Non-pigmented ciliary epithelial cell (primary cell): ENCODE measurements at regions not wholly inside any gene's neighbourhood (a gene's known extent, or its start where the extent isn't known, plus 50 kb on each side); places are given as distances from the start of the nearest gene placed in this dataset.
"Not testable (repeated sequence)": the region's sequence is repeated elsewhere in the genome, so short reads cannot be mapped to it uniquely, and the experiment has no call there.

ENCODE experiments used
- DNase-seq: peaks from one replicate; pipeline ENCODE4 v3.0.0-alpha.2; 2010; ENCODE audit warnings: low read depth

DNA sequence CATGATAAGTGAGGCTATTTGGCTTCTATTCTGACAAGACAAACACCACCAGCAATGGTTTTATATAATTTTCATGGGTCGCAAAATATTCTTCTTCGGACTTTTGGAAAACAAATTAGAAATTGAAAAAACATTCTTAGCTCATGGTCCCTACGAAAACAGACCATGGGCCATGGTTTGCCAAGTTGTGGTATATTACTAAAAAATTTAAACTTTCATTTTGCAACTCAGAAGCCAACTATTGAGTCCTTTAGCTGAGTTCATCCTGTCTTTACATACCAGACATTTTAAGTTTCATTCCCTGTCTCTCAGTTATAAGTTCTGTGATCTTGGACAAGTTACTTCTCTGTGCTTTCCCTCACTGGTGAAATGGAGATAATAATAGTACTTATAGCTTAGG lies 198.1 kb downstream of the CSNK1G3 start:
- no peak for DNase-seq

DNA sequence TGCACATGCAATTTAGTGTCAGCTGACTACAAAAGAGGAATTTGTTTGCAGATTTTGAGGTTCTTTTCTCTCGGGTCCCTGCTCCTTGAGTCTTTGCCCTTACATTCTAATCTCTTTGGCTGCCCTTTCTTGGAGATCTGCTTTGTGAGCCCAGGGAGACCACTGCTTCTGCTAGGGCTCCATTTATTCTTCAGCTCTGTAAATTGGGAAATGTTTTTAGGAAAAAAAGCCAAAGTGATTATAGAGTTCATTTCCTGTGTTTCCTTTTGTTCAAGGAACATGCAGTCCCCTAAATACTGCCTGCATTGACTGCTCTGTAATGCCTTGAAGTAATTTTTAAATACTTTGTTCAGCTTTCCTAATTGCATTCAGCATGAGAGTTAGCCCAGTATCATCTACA lies 197.4 kb downstream of the CSNK1G3 start:
- no peak for DNase-seq

DNA sequence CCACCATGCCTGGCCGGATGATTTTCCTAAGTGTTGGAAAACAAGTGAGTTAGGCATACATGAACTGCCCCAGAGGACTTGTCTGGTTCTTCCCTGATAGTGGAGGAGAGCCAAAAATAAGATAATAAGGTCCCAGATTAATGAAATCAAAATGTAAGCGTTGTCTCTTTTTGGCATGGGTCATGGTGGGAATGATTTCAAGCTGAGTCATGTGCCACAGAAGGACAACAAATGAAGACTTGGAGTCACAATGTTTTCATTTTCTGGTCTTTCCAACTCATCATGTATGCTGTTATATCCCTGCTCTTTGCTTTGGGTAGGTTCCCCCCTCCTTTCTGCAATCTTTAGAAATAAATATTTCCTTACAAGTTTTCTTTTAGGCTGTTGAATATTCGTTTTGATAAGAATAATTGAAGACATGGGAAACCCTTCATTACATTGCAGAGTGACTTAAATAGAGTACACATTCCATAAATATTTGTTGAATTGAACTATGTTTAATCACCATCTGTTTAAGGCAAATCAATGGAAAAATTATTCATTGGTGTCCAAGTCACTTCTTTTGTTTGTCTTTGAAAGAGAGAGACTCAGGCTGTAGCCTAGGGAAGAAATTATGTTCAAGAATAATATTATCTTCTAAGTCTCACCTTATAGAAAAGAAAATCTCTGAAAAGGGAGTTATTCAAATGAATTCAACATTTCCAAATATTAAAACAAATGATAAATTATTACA lies 196.3 kb downstream of the CSNK1G3 start:
- peak; percentile 80 for DNase-seq

DNA sequence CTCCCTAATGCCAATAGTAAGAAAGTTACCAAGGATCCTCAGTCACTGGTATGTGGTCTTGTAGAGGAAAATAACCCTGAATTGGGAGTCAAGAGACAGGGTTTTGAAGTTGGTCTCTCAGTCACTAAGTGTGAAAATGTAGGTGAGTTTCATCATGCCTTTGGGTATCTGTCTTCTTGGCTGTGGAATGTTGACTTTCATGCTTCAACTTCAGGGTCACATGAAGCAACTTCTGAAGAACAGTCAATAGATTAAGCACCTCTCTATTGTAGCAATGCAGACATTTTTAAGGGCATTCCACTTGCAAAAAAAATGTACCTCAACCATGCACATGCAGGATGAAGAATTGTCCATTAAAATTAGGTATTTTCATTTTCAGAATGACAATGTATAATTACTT lies 194.6 kb downstream of the CSNK1G3 start:
- no peak for DNase-seq

DNA sequence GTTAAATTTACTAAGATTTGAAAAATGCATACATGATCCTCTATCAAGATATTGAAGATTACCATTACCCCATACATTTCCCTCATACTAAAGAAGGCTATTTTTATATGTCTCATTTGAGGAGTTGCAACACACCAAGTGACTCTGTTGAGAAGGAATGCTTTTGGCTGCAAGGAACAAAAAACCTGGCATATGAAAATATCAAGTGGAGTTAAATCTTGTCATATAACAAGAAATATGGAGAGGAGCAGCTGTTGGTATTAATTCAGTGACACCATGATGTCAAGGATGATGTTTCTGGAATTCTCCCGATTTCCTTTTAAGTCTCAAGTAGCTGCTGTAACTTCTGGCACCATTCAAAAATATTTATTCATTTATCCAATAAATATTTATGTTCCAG lies 193.8 kb downstream of the CSNK1G3 start:
- DNase-seq: no peak

DNA sequence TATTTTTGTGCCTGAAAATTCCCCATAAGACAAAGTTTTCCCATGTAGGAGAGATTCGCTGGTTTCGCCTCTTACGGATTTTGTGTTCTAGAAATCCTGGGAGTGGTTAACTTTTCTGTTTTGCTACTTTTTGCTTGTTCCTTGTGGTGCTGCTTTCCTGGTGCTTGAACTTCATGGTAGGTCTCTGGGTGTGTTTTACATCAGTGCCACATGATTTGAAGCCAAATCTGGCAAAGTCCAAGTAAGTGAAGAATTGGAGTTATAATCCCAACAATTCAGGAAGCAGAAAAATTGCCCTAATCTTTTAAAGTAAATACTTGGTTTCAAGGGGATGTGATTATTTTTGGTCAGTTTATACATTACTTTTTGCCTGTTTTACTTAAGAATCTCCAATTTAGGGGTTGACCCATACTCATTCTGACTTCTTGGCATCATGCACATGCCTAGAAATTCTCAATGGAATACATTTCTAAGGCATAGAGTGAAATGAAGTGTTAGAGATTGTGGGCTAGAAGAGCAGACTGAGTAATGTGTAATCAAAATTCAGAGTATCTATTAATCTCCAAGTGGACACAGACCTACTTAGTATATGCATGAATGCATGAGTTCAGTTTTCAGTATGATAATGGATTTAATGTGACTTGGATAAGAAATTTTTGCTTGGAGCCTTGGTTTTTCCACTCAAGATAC lies 189.7 kb downstream of the CSNK1G3 start:
- no peak for DNase-seq

DNA sequence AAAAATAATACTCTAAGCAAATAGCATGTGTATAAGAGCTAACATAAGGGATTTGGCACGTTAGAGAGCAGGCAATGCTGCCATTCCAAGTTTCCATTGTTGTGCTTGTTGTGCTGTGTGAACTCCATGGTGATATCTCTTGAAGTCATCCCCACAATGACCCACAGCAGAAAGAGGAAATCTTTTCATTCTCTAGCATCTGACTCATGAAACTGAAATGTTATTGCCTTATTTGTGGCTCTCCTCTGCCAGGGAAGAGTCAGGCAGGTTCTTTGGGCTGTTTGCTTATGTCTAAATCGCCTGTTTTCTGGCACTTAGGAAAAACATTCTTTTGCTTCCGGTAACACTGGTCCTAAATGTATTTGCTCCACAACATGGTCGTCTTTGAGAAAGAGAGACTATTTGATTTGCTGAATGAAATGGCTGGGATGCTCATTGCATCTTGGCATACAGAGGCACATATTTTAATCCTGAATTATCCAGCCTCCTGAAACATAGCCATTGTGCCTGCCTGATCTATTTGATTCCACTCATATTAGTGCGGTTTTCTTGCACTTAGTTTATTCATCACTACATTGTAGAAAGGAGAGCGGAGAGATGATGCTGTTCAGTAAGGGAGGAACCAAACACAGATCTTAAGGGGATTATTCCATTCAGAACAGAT lies 188.8 kb downstream of the CSNK1G3 start:
- DNase-seq: peak; percentile 98

DNA sequence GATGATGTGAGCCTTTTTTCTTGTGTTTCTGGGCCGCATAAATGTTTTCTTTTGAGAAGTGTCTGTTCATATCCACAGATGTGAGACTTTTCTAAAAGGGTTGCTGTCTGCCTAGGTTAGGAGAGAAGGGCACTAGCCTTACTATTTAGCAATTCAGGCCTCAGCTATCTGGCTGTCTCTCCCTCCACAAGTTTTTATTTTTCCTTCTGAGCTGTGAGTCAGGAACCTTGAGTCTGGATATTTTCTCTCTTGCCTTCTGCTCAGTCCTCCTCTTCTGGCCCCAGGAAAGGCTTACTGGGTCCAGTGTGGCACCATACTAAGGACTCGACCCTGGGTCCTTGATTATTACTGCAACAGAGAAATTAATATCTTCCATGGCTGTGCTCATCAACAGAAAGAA lies 187.6 kb downstream of the CSNK1G3 start:
- no peak for DNase-seq

DNA sequence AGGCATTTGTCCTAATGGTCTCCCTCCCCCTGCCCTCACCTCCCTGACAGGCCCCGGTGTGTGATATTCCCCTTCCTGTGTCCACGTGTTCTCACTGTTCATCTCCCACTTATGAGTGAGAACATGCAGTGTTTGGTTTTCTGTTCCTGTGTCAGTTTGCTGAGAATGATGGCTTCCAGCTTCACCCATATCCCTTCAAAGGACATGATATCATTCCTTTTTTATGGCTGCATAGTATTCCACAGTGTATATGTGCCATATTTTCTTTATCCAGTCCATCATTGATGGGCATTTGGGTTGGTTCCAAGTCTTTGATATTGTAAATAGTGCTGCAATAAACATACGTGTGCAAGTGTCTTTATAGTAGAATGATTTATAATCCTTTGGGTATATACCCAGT lies 187.0 kb downstream of the CSNK1G3 start:
- DNase-seq: not testable (repeated sequence)

DNA sequence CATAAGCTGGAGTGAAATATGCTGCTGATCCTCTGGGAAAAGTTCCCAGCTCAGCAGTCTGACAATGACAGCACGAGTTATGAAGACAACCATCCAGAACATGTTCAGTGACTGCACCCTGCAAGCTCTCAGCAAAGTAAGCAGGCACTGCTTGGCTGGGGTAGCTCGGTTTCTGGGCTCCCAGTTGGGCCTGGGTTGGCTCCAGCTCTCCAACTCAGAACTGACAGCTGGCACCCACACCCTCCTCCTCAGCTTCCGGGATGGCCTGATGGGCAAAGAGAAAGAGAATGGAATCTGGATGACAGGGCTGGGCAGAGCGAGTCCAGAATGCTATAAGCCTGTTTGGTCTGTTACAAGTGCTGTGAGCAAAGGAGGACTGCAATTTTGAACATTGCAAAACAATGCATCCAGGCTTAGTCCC lies 185.0 kb downstream of the CSNK1G3 start:
- DNase-seq: no peak

DNA sequence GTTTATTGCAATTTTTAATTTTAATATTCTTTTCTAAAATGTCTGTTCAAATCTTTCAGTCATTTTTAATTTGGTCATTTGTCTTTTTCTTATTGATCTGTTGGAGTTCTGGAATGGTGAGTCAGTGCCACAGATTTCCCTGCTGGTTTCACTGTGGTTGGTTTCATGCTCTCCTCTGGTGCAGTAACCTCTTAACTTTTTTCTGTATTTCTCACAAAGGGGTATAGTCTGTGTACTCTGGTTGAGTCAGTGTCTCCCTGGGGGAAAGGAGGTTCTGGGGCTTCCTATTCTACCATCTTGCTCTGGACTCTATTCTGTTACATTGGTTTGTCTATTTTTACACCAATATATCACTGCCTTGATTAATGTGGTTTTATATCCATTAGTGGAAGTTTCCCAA lies 178.8 kb downstream of the CSNK1G3 start:
- no peak for DNase-seq

DNA sequence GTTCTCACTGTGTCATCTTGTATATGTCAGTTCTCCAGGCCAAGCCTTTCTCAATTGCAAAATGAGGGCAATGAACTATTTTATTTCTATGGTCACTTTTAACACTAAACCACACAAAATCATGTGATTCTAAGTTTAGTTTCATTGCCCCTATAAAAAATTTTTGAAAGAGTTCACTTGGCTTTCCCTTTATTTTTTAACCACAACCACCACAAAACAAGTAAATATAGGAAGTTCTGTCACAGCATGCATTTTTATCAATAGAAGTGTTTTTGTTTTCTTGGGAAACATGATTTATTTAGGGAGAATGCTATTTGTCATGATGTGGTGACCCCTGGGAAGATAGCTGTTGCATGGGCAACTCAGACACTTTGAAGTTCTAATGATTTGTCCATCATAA lies 169.1 kb downstream of the CSNK1G3 start:
- DNase-seq: no peak

DNA sequence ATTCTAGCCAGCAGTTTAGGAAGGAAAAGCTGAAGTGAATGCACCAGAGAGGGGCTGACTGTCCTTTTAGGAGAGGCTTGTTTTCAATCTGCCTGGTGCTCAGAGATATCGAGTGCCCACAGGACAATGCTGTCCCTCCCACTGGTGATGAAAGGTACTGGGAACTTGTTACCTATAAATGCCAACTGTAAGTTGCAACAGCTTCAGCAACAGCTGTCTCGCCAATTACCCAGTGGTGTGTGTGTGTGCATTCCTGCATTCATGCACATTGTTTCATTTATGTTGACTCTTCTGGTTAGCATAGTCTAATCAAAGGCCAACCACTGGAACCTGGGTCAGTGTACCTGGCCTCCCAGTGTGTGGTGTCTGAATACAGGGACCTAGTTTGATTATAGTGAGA lies 161.1 kb downstream of the CSNK1G3 start:
- DNase-seq: no peak

DNA sequence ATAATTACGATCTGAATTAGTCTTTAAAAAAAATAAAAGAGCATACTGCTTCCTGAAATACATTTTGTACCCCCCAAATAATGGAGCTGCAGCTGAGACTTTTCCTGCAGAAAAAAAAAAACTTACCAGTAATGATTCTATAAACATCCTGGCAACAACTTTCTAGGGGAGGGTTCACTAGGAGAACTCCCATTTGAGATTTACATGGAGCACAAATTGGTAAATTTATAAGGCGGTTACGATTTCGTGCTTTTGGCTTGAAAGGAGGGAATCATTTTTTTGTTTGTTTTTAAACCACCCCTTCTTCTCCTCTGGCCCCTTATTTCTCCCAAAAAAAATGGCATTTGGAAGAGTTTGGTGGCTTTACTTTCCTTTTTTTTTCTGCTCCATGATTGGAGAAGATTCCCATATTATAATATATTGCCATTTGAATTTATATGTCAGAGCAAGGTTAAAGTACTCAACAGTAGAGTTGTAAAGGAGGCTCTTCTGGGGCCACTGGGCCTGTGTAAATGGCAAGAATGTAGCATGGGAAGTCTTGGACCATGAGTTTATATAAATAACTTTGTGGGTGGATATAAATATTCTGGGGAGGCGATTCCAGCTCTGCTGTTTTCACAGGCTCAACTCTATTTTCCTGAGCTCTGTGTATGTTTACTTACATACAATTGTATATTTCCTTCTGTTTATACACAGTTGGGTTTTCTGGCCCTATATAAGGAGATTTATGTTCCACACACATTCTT lies 159.9 kb downstream of the CSNK1G3 start:
- no peak for DNase-seq

DNA sequence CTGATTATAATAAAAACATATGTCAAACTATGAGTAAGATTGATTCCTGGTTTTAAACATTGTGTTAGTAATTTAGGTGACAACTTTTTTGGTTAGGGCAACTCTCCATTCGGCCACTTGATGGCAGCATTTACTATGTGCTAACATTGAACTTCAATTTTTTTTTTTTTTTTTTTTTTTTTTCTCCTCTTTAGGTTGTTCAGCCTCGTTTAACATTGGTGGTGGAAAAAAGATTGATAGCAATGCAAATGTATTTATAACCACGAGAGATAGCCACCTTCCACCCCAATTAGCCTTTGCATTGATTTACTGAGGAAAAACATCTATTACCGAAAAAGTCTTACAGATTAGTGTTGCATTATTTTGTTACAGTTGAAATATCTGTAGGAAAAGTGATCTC lies 159.1 kb downstream of the CSNK1G3 start:
- no peak for DNase-seq
